HepG2 (cell line): ENCODE measurements at regions not wholly inside any gene's neighbourhood (a gene's known extent, or its start where the extent isn't known, plus 50 kb on each side); places are given as distances from the start of the nearest gene placed in this dataset.

Experiments
- ATAC-seq: fragments of 200-7000 bp; cut with Tn5 transposase; 3 replicates; pipeline ENCODE4 v1.9.1; 2020; ENCODE audit warnings: mild to moderate bottlenecking, moderate library complexity
- BruUV-seq: library from RNA; stranded (reverse); fragments of 400-500 nt; replicated peaks from 2 replicates; lab custom pipeline; 2021; lab: Mats Ljungman, UMichigan
- CTCF ChIA-PET: fragments of 300-600 bp; formaldehyde crosslinking; extraction: SDS; loops from one replicate; lab custom pipeline; 2021; ENCODE audit warnings: low total read pairs, inconsistent platforms, low intra/inter-chr PET ratio; lab: Yijun Ruan, JAX
- POLR2A ChIA-PET: fragments of 350-600 bp; sonication (Branson Sonifier 250); formaldehyde crosslinking; loops from one replicate; lab custom pipeline; 2020; ENCODE audit warnings: antibody characterized with exemption, inconsistent platforms; lab: Yijun Ruan, JAX
- DNase-seq: peaks from one replicate; pipeline ENCODE4 v3.0.0-alpha.2; 2015; ENCODE audit warnings: low spot score
- FAIRE-seq: peaks from 3 replicates; lab custom pipeline; 2011; peaks lifted over from hg19 to GRCh38; lab: Jason Lieb, UNC
- H2AFZ ChIP-seq: one replicate; pipeline ENCODE4 v1.6.1; 2011; ENCODE audit warnings: low read length, inconsistent platforms
- H3K27ac ChIP-seq: fragments of 300-600 bp; 3 replicates; pipeline ENCODE4 v1.8.0; 2011; ENCODE audit warnings: mixed run types, mild to moderate bottlenecking, mixed read lengths, low read length, inconsistent platforms; ENCODE audit not compliant: insufficient read depth; ENCODE audit errors: extremely low read length
- H3K27me3 ChIP-seq, 2 experiments: fragments of 200-600 bp in 1 of 2; 2 replicates in 1 of 2; 3 replicates in 1 of 2; pipeline versions ENCODE4 v1.6.0 to v1.8.0; 2011; ENCODE audit warnings: low read length in 2 of 2, mild to moderate bottlenecking in 2 of 2, moderate library complexity in 2 of 2, inconsistent platforms in 1 of 2; ENCODE audit not compliant: insufficient read depth in 2 of 2, control insufficient read depth in 1 of 2
- H3K36me3 ChIP-seq, 2 experiments: fragments of 200-600 bp in 1 of 2; replicated peaks in 1 of 2; 2 replicates in 1 of 2; 3 replicates in 1 of 2; pipeline versions ENCODE4 v1.5.1 to v1.8.0; 2011; ENCODE audit warnings: low read length in 2 of 2, inconsistent platforms in 1 of 2; ENCODE audit not compliant: insufficient read depth in 2 of 2, control insufficient read depth in 1 of 2
- H3K4me1 ChIP-seq: 2 replicates; pipeline ENCODE4 v1.5.1; 2012; ENCODE audit warnings: low read length, inconsistent platforms; ENCODE audit not compliant: insufficient read depth
- H3K4me2 ChIP-seq: 2 replicates; pipeline ENCODE4 v1.6.0; 2011; ENCODE audit warnings: low read depth, low read length, inconsistent platforms
- H3K4me3 ChIP-seq, 3 experiments: fragments of 200-600 bp in 1 of 3; sonication (generic), shearing (Covaris generic) in 1 of 3; replicated peaks in 1 of 3; 2 replicates each; pipeline ENCODE4 v1.5.1; 2011 to 2016; ENCODE audit warnings: low read length in 3 of 3, inconsistent platforms in 2 of 3, low read depth in 2 of 3, mild to moderate bottlenecking in 2 of 3, control low read depth in 1 of 3, mixed read lengths in 1 of 3; ENCODE audit not compliant: insufficient read depth in 1 of 3
- H3K79me2 ChIP-seq: one replicate; pipeline ENCODE4 v1.6.1; 2011; ENCODE audit warnings: low read length, inconsistent platforms; ENCODE audit not compliant: insufficient read depth
- H3K9ac ChIP-seq: 2 replicates; pipeline ENCODE4 v1.6.0; 2011; ENCODE audit warnings: mild to moderate bottlenecking, low read depth, low read length, inconsistent platforms; ENCODE audit not compliant: insufficient read depth
- H3K9me3 ChIP-seq: 2 replicates; pipeline ENCODE4 v1.5.1; 2012; ENCODE audit warnings: mild to moderate bottlenecking, low read length
- H4K20me1 ChIP-seq: 2 replicates; pipeline ENCODE4 v1.6.0; 2011; ENCODE audit warnings: inconsistent platforms, mild to moderate bottlenecking, low read length, moderate library complexity; ENCODE audit not compliant: insufficient read depth
- ATF7 ChIP-seq, 2 experiments: fragments of 450-650 bp in 1 of 2; sonication (generic) in 1 of 2; formaldehyde crosslinking in 1 of 2; IDR thresholded peaks; 2 replicates each; pipeline versions ENCODE4 v1.4.0 to v1.6.1; 2016 to 2020; ENCODE audit warnings: antibody characterized with exemption in 1 of 2, mild to moderate bottlenecking in 1 of 2, missing genetic modification reagents in 1 of 2
- CCAR2 ChIP-seq: fragments of 200-400 bp; formaldehyde crosslinking; optimal IDR thresholded peaks from 2 replicates; pipeline ENCODE3; 2018; ENCODE audit warnings: low read depth, mild to moderate bottlenecking, low read length, moderate library complexity
- CREB1 ChIP-seq, 2 experiments: fragments of 450-650 bp in 1 of 2; IDR thresholded peaks; 2 replicates each; pipeline ENCODE4 v1.6.1; 2016 to 2017; ENCODE audit warnings: control low read depth in 1 of 2, mild to moderate bottlenecking in 1 of 2, missing compliant biosample characterization in 1 of 2, missing genetic modification characterization in 1 of 2
- HDAC1 ChIP-seq: sonication (generic); formaldehyde crosslinking; IDR thresholded peaks from 2 replicates; pipeline ENCODE4 v1.5.1; 2020; ENCODE audit warnings: mild to moderate bottlenecking, missing genetic modification reagents
- HDAC6 ChIP-seq: fragments of 200-600 bp; sonication (generic); IDR thresholded peaks from 2 replicates; pipeline ENCODE4 v1.7.0; 2017; ENCODE audit warnings: mild to moderate bottlenecking, antibody characterized with exemption, low read length, low read depth
- MATR3 ChIP-seq: sonication (generic); formaldehyde crosslinking; IDR thresholded peaks from 2 replicates; pipeline ENCODE4 v1.4.0; 2020; ENCODE audit warnings: missing genetic modification reagents
- RORA ChIP-seq: sonication (generic); formaldehyde crosslinking; IDR thresholded peaks from 2 replicates; pipeline ENCODE4 v1.5.0; 2020; ENCODE audit warnings: mild to moderate bottlenecking, missing genetic modification reagents, moderate library complexity
- SOX5 ChIP-seq: IDR thresholded peaks from 2 replicates; pipeline ENCODE4 v1.6.1; 2016; ENCODE audit warnings: borderline replicate concordance
- ZNF441 ChIP-seq: sonication (generic); formaldehyde crosslinking; IDR thresholded peaks from 2 replicates; pipeline ENCODE4 v1.7.0; 2021; ENCODE audit warnings: missing genetic modification reagents, borderline replicate concordance
- ZNF530 ChIP-seq: sonication (generic); formaldehyde crosslinking; IDR thresholded peaks from 2 replicates; pipeline ENCODE4 v1.5.0; 2020; ENCODE audit warnings: low read depth, mild to moderate bottlenecking, missing genetic modification reagents
- ZNF563 ChIP-seq: sonication (generic); formaldehyde crosslinking; IDR thresholded peaks from 2 replicates; pipeline ENCODE4 v1.8.0; 2022; ENCODE audit warnings: mild to moderate bottlenecking, moderate library complexity, missing genetic modification reagents
- WGBS: methylation state at CpG from one replicate; pipeline ENCODE4 v1.1.6; 2017; ENCODE audit warnings: low lambda C conversion rate; 5-methylcytosine and 5-hydroxymethylcytosine counted together
- in situ Hi-C: cut with HindIII; loops from 2 replicates; pipeline ENCODE4 v1.10.0; 2017; ENCODE audit warnings: low pct_unique_long_range_greater_than_20kb; ENCODE audit not compliant: extremely low pct_ligation_motif_present
- intact Hi-C: fragments of 100-400 bp; cut with micrococcal nuclease; formaldehyde crosslinking; loops from one replicate; pipeline ENCODE4 v1.10.0; 2022; ENCODE audit not compliant: unreplicated experiment
- TF ChIP-seq, protein P1 (sequence below): IDR thresholded peaks from 2 replicates; pipeline ENCODE4 v1.6.1; 2018; ENCODE audit warnings: missing genetic modification reagents
- TF ChIP-seq, protein P2 (sequence below): sonication (generic); formaldehyde crosslinking; IDR thresholded peaks from 2 replicates; pipeline ENCODE4 v1.5.1; 2020; ENCODE audit warnings: mild to moderate bottlenecking, missing genetic modification reagents, borderline replicate concordance
- TF ChIP-seq, protein P3 (sequence below): sonication (generic); formaldehyde crosslinking; IDR thresholded peaks from 2 replicates; pipeline ENCODE4 v1.5.1; 2020; ENCODE audit warnings: missing genetic modification reagents, mild to moderate bottlenecking, borderline replicate concordance
- TF ChIP-seq, protein P4 (sequence below): IDR thresholded peaks from 2 replicates; pipeline ENCODE4 v1.6.1; 2018; ENCODE audit warnings: missing genetic modification reagents, mild to moderate bottlenecking, missing compliant biosample characterization

DNA sequence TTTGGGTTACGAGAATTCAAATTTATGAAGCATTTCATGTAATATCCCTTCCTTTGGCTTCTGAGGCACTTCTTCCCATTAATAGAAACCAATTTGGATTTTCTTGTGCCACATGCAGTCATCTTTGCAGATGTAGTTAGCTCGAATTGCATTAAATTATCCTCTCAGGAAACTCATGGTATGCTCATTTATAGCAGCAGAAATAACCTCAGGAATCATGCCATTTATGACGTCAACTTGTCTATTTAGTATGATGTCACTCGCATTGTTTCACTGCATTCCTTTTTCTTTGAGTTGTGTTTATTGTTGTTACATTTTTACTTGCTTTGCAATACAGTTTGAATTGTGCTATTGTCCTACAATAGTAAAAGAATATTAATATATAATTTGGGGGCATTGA is 163.8 kb downstream of the RBM43 start:
- H3K4me1 ChIP-seq = no peaks in the 10 kb centered on the region
- H3K27ac ChIP-seq = no peak overlapping the region
- ATAC-seq (no peak), DNase-seq (no peak), FAIRE-seq (no peak)
- BruUV-seq = no TSS peak
- TF ChIP-seq ATF7 (IDR thresholded peaks at IDR 0.05) (peak; percentile 95), ATF7 (CRISPR knock-in tag; IDR thresholded peaks at IDR 0.05) (no peak), CREB1 (IDR thresholded peaks at IDR 0.05) (peak; percentile 89), CREB1 (CRISPR knock-in tag; IDR thresholded peaks at IDR 0.05) (no peak), RORA (CRISPR knock-in tag) (no peak), MATR3 (CRISPR knock-in tag) (no peak), ZNF441 (no peak), SOX5 (no peak)
- H2AFZ ChIP-seq = no peak overlapping the region
- H3K4me3 ChIP-seq = no peak overlapping the region
- WGBS = 12% methylated on average over 4 of the region's 4 CpGs
- ChIA-PET POLR2A (no interaction called here), CTCF (no interaction called here)
- peaks cover 0 to 3% of the 10 kb centered on the region in 2 experiments; a peak in 1 of 5 replicates for H3K27me3 ChIP-seq
- H3K36me3 ChIP-seq = no peaks in the 10 kb centered on the region
- no peak overlapping the region for H3K4me2 ChIP-seq
- intact Hi-C loops = no loop called here
- H3K9ac ChIP-seq = no peak overlapping the region
- no peaks in the 10 kb centered on the region for H4K20me1 ChIP-seq
- in situ Hi-C loops = no loop called here
- H3K9me3 ChIP-seq = no peaks in the 10 kb centered on the region
- no peaks in the 10 kb centered on the region for H3K79me2 ChIP-seq

DNA sequence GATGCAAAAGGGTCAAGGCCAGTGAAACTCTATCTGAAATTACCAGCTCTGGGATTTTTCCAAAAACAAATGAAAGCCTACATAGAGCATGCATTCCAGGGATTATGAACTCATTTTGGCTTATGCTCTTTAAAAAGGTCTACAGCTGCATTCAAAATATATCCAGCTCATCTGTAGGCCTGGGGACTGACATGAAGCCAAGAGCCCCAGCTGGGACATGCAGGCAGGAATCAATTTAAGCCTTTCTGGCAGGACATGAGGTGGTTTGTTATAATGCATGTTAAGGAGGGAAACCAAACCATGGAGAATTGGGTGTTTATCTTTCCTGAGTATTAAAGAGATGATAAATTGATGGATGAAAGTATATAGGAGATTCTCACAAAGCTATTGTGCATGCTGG is 164.5 kb downstream of the RBM43 start:
- Histone ChIP-seq H2AFZ (no peak overlapping the region), H3K27me3 (peaks cover 0 to 3% of the 10 kb centered on the region in 2 experiments; a peak in 1 of 5 replicates), H3K4me3 (no peak overlapping the region), H3K9me3 (no peaks in the 10 kb centered on the region), H3K4me1 (no peaks in the 10 kb centered on the region), H3K79me2 (no peaks in the 10 kb centered on the region), H3K27ac (no peak overlapping the region), H3K36me3 (no peaks in the 10 kb centered on the region), H4K20me1 (no peaks in the 10 kb centered on the region), H3K4me2 (no peak overlapping the region), H3K9ac (no peak overlapping the region)
- BruUV-seq = no TSS peak
- in situ Hi-C loops = no loop called here
- intact Hi-C loops = no loop called here
- CTCF ChIA-PET = no interaction called here
- POLR2A ChIA-PET = no interaction called here
- FAIRE-seq = no peak
- no peak for DNase-seq
- no peak for ATAC-seq
- TF ChIP-seq HDAC6 = no peak
- TF ChIP-seq, protein P1, sequence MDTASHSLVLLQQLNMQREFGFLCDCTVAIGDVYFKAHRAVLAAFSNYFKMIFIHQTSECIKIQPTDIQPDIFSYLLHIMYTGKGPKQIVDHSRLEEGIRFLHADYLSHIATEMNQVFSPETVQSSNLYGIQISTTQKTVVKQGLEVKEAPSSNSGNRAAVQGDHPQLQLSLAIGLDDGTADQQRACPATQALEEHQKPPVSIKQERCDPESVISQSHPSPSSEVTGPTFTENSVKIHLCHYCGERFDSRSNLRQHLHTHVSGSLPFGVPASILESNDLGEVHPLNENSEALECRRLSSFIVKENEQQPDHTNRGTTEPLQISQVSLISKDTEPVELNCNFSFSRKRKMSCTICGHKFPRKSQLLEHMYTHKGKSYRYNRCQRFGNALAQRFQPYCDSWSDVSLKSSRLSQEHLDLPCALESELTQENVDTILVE = no peak
- no peak for TF ChIP-seq CCAR2
- TF ChIP-seq HDAC1 (CRISPR knock-in tag) = no peak
- TF ChIP-seq, protein P2, sequence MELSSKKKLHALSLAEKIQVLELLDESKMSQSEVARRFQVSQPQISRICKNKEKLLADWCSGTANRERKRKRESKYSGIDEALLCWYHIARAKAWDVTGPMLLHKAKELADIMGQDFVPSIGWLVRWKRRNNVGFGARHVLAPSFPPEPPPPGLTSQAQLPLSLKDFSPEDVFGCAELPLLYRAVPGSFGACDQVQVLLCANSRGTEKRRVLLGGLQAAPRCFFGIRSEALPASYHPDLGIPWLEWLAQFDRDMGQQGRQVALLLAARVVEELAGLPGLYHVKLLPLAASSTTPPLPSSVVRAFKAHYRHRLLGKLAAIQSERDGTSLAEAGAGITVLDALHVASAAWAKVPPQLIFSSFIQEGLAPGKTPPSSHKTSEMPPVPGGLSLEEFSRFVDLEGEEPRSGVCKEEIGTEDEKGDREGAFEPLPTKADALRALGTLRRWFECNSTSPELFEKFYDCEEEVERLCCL (CRISPR knock-in tag) = no peak
- no peak for TF ChIP-seq ZNF563
- no peak for TF ChIP-seq ZNF530 (CRISPR knock-in tag)
- TF ChIP-seq, protein P3, sequence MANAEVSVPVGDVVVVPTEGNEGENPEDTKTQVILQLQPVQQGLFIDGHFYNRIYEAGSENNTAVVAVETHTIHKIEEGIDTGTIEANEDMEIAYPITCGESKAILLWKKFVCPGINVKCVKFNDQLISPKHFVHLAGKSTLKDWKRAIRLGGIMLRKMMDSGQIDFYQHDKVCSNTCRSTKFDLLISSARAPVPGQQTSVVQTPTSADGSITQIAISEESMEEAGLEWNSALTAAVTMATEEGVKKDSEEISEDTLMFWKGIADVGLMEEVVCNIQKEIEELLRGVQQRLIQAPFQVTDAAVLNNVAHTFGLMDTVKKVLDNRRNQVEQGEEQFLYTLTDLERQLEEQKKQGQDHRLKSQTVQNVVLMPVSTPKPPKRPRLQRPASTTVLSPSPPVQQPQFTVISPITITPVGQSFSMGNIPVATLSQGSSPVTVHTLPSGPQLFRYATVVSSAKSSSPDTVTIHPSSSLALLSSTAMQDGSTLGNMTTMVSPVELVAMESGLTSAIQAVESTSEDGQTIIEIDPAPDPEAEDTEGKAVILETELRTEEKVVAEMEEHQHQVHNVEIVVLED (CRISPR knock-in tag) = no peak
- TF ChIP-seq, protein P4, sequence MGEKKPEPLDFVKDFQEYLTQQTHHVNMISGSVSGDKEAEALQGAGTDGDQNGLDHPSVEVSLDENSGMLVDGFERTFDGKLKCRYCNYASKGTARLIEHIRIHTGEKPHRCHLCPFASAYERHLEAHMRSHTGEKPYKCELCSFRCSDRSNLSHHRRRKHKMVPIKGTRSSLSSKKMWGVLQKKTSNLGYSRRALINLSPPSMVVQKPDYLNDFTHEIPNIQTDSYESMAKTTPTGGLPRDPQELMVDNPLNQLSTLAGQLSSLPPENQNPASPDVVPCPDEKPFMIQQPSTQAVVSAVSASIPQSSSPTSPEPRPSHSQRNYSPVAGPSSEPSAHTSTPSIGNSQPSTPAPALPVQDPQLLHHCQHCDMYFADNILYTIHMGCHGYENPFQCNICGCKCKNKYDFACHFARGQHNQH (CRISPR knock-in tag) = no peak
